H1 (cell line): ENCODE measurements at regions not wholly inside any gene's neighbourhood (a gene's known extent, or its start where the extent isn't known, plus 50 kb on each side); places are given as distances from the start of the nearest gene placed in this dataset.

Experiments used
- CTCF ChIA-PET: fragments of 300-600 bp; sonication (Branson Sonifier 250); formaldehyde crosslinking; loops from one replicate; lab custom pipeline; 2021; ENCODE audit not compliant: partially characterized antibody; lab: Charles Lee
- POLR2A ChIA-PET: fragments of 300-600 bp; sonication (Branson Sonifier 250); formaldehyde crosslinking; loops from one replicate; lab custom pipeline; 2021; ENCODE audit warnings: inconsistent platforms; ENCODE audit not compliant: partially characterized antibody; lab: Charles Lee
- DNase-seq, 2 experiments: peaks; one replicate each; pipeline versions ENCODE4 v3.0.0 to v3.0.0-alpha.2; 2010 to 2022; ENCODE audit warnings: low spot score in 2 of 2, low read depth in 1 of 2, mixed read lengths in 1 of 2
- FAIRE-seq: peaks from 2 replicates; lab custom pipeline; 2011; peaks lifted over from hg19 to GRCh38; lab: Jason Lieb, UNC
- H2AFZ ChIP-seq: 2 replicates; pipeline ENCODE4 v1.8.1; 2012; ENCODE audit warnings: low read length, inconsistent platforms
- H2AK5ac ChIP-seq: 2 replicates; pipeline ENCODE4 v1.6.1; 2013; ENCODE audit warnings: low read depth, low read length
- H2BK120ac ChIP-seq: replicated peaks from 2 replicates; pipeline ENCODE3; 2013; ENCODE audit warnings: low read depth, low read length, inconsistent platforms
- H2BK12ac ChIP-seq: 2 replicates; pipeline ENCODE4 v1.6.1; 2013; ENCODE audit warnings: low read depth, low read length
- H2BK15ac ChIP-seq: 2 replicates; pipeline ENCODE4 v1.6.1; 2013; ENCODE audit warnings: low read length
- H2BK20ac ChIP-seq: 2 replicates; pipeline ENCODE4 v1.6.1; 2013; ENCODE audit warnings: low read length
- H2BK5ac ChIP-seq: 2 replicates; pipeline ENCODE4 v1.6.1; 2013; ENCODE audit warnings: low read depth, low read length
- H3K14ac ChIP-seq: 2 replicates; pipeline ENCODE4 v1.6.1; 2013; ENCODE audit warnings: inconsistent platforms; ENCODE audit not compliant: insufficient read length
- H3K18ac ChIP-seq: 2 replicates; pipeline ENCODE4 v1.6.1; 2013; ENCODE audit warnings: low read length; ENCODE audit errors: extremely low read depth
- H3K23ac ChIP-seq: 2 replicates; pipeline ENCODE4 v1.6.1; 2013; ENCODE audit warnings: inconsistent platforms; ENCODE audit not compliant: insufficient read length
- H3K23me2 ChIP-seq: 2 replicates; pipeline ENCODE4 v1.6.1; 2013; ENCODE audit warnings: low read depth, low read length
- H3K27ac ChIP-seq: 2 replicates; pipeline ENCODE4 v1.6.1; 2011; ENCODE audit warnings: low read depth, low read length, inconsistent platforms
- H3K27me3 ChIP-seq, 4 experiments: replicated peaks in 1 of 4; 1 replicate in 1 of 4; 2 replicates in 3 of 4; pipeline versions ENCODE4 v1.6.1 to v1.8.1; 2011 to 2013; ENCODE audit warnings: low read length in 3 of 4, mild to moderate bottlenecking in 3 of 4, inconsistent platforms in 2 of 4, mixed read lengths in 2 of 4, moderate library complexity in 1 of 4; ENCODE audit not compliant: control insufficient read depth in 3 of 4, insufficient read depth in 3 of 4; ENCODE audit errors: extremely low read depth in 1 of 4
- H3K36me3 ChIP-seq, 4 experiments: 2 replicates each; pipeline versions ENCODE4 v1.6.1 to v1.8.1; 2011 to 2013; ENCODE audit warnings: mild to moderate bottlenecking in 4 of 4, low read length in 3 of 4, moderate library complexity in 2 of 4, control low read depth in 1 of 4, inconsistent platforms in 1 of 4; ENCODE audit not compliant: insufficient read depth in 4 of 4, control insufficient read depth in 2 of 4
- H3K4ac ChIP-seq: replicated peaks from 2 replicates; pipeline ENCODE3; 2013; ENCODE audit warnings: low read length, low read depth, mixed read lengths, inconsistent platforms; ENCODE audit not compliant: insufficient read length
- H3K4me1 ChIP-seq, 4 experiments: replicated peaks in 1 of 4; 1 replicate in 1 of 4; 2 replicates in 3 of 4; pipeline versions ENCODE4 v1.6.1 to v1.8.1; 2011 to 2013; ENCODE audit warnings: low read length in 3 of 4, inconsistent platforms in 2 of 4, mixed read lengths in 1 of 4; ENCODE audit not compliant: insufficient read depth in 4 of 4, control insufficient read depth in 3 of 4
- H3K4me2 ChIP-seq, 2 experiments: 2 replicates each; pipeline versions ENCODE4 v1.6.1 to v1.8.1; 2011 to 2013; ENCODE audit warnings: low read depth in 2 of 2, low read length in 2 of 2, control low read depth in 1 of 2, inconsistent platforms in 1 of 2, mild to moderate bottlenecking in 1 of 2; ENCODE audit not compliant: insufficient read depth in 1 of 2
- H3K4me3 ChIP-seq, 4 experiments: fragments of 200-600, 300-600 bp in 1 of 4; sonication (generic), shearing (Covaris generic), sonication (Bioruptor Twin) in 1 of 4; 2 replicates each; pipeline versions ENCODE4 v1.5.1 to v1.8.1; 2011 to 2016; ENCODE audit warnings: low read length in 4 of 4, low read depth in 3 of 4, control low read depth in 2 of 4, inconsistent platforms in 2 of 4, mild to moderate bottlenecking in 2 of 4, mixed read lengths in 1 of 4, moderate library complexity in 1 of 4; ENCODE audit not compliant: insufficient read depth in 2 of 4; ENCODE audit errors: extremely low read depth in 1 of 4
- H3K56ac ChIP-seq: replicated peaks from 2 replicates; pipeline ENCODE3; 2013; ENCODE audit warnings: low read depth, mild to moderate bottlenecking, mixed read lengths, low read length, inconsistent platforms; ENCODE audit not compliant: insufficient read length
- H3K79me1 ChIP-seq: 2 replicates; pipeline ENCODE4 v1.6.1; 2013; ENCODE audit warnings: low read depth, low read length, control low read depth
- H3K79me2 ChIP-seq, 2 experiments: 2 replicates each; pipeline versions ENCODE4 v1.6.1 to v1.8.1; 2012 to 2013; ENCODE audit warnings: low read length in 2 of 2, mild to moderate bottlenecking in 2 of 2, inconsistent platforms in 1 of 2; ENCODE audit not compliant: insufficient read depth in 2 of 2, control insufficient read depth in 1 of 2
- H3K9ac ChIP-seq, 4 experiments: replicated peaks in 1 of 4; 1 replicate in 1 of 4; 2 replicates in 3 of 4; pipeline versions ENCODE4 v1.6.1 to v1.8.1; 2011 to 2013; ENCODE audit warnings: low read depth in 3 of 4, low read length in 3 of 4, control low read depth in 2 of 4, mild to moderate bottlenecking in 2 of 4, moderate library complexity in 2 of 4, inconsistent platforms in 1 of 4; ENCODE audit errors: extremely low read depth in 1 of 4
- H3K9me3 ChIP-seq, 2 experiments: 2 replicates each; pipeline versions ENCODE4 v1.6.1 to v1.8.1; 2012 to 2013; ENCODE audit warnings: mild to moderate bottlenecking in 2 of 2, moderate library complexity in 2 of 2, control low read depth in 1 of 2, inconsistent platforms in 1 of 2, low read depth in 1 of 2, low read length in 1 of 2, mixed read lengths in 1 of 2; ENCODE audit not compliant: insufficient read depth in 2 of 2
- H4K20me1 ChIP-seq, 2 experiments: replicated peaks in 1 of 2; 2 replicates each; pipeline versions ENCODE3 to v1.8.1; 2011 to 2013; ENCODE audit warnings: inconsistent platforms in 2 of 2, low read length in 2 of 2, mild to moderate bottlenecking in 1 of 2; ENCODE audit not compliant: insufficient read depth in 2 of 2, control insufficient read depth in 1 of 2
- H4K5ac ChIP-seq: 2 replicates; pipeline ENCODE4 v1.6.1; 2013; ENCODE audit warnings: low read length, low read depth, mixed read lengths, inconsistent platforms; ENCODE audit not compliant: insufficient read length
- H4K8ac ChIP-seq: 2 replicates; pipeline ENCODE4 v1.8.0; 2013; ENCODE audit warnings: mild to moderate bottlenecking, moderate library complexity, low read length, inconsistent platforms; ENCODE audit not compliant: insufficient read depth; ENCODE audit errors: extremely low read depth
- H4K91ac ChIP-seq: replicated peaks from 2 replicates; pipeline ENCODE3; 2013; ENCODE audit warnings: low read length, mixed read lengths, inconsistent platforms; ENCODE audit not compliant: insufficient read length
- BACH1 ChIP-seq: IDR thresholded peaks from 2 replicates; pipeline ENCODE4 v1.6.1; 2012; ENCODE audit warnings: low read length, improper control_type of control experiment
- CHD1 ChIP-seq: IDR thresholded peaks from 2 replicates; pipeline ENCODE4 v1.6.1; 2012; ENCODE audit warnings: low read depth, low read length, improper control_type of control experiment
- CREB1 ChIP-seq: IDR thresholded peaks from 2 replicates; pipeline ENCODE4 v1.6.1; 2012; ENCODE audit warnings: inconsistent platforms
- GABPA ChIP-seq: IDR thresholded peaks from 2 replicates; pipeline ENCODE4 v1.6.1; 2011; ENCODE audit warnings: mild to moderate bottlenecking, low read length, moderate library complexity, borderline replicate concordance; ENCODE audit not compliant: insufficient read depth
- HDAC2 ChIP-seq, 2 experiments: fragments of 300-600 bp in 1 of 2; sonication (generic) in 1 of 2; IDR thresholded peaks; 2 replicates each; pipeline ENCODE4 v1.6.1; 2011 to 2012; ENCODE audit warnings: low read depth in 2 of 2, low read length in 2 of 2, mild to moderate bottlenecking in 2 of 2, moderate library complexity in 2 of 2, borderline replicate concordance in 1 of 2, inconsistent platforms in 1 of 2
- KDM1A ChIP-seq: fragments of 200-600, 300-600 bp; sonication (generic); IDR thresholded peaks from 2 replicates; pipeline ENCODE4 v1.7.1; 2016; ENCODE audit warnings: mild to moderate bottlenecking, low read length, borderline replicate concordance
- TEAD4 ChIP-seq: IDR thresholded peaks from 2 replicates; pipeline ENCODE4 v1.6.1; 2012; ENCODE audit warnings: low read depth, low read length, inconsistent platforms, mixed read lengths
- WGBS, 2 experiments: shearing (Covaris generic) in 1 of 2; methylation state at CpG; one replicate each; pipeline versions ENCODE4 v1.1.6 to v1.1.7; 2013 to 2015; ENCODE audit warnings: low lambda C conversion rate in 2 of 2, mixed read lengths in 2 of 2, inconsistent platforms in 1 of 2, low coverage in 1 of 2, missing lambda C conversion rate in 1 of 2; ENCODE audit not compliant: insufficient replicate concordance in 2 of 2, insufficient coverage in 1 of 2, insufficient read length in 1 of 2; ENCODE audit errors: extremely low coverage in 1 of 2, missing lambda C conversion rate in 1 of 2; 5-methylcytosine and 5-hydroxymethylcytosine counted together
- TF ChIP-seq, protein P1 (sequence below): IDR thresholded peaks from 2 replicates; pipeline ENCODE4 v1.6.1; 2012; ENCODE audit warnings: low read length, inconsistent platforms

DNA sequence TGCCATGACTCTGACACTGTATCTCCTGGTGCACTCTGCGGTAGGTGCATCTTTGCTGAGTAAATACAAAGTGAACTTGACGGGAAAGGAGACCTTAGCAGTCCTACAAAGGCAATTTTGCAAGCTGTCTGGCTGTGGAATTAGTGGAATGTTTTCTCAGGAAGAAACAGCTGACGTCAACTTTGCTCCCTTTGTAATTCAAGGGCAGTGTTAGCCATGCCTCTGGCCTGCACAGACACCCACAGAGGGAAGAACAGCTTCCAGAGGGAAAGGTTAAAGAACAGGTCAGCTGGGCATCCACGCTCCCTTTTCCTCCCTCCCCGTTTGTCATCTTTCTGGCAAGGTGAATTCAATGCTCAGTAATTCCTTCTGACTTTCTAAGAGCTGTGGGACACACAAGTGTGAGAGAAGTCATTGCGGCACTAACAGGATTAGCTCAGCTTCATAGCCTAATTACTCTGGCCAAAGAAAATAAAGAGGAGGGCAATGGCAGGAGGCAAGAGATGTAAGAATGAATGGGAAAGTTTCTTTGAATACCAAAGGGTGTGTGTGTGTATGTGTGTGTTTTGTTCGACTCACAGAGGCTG, 476.9 kb upstream of the GOT2 start:
- H3K9ac ChIP-seq: no peak overlapping the region
- no peak overlapping the region; a peak in 1 of 8 replicates for H3K4me3 ChIP-seq
- no peak overlapping the region for H4K8ac ChIP-seq
- CTCF ChIA-PET: interaction anchor here (1.4 kb wide), 1 partner anchor 11 kb away, joined by 4 read pairs; no protein-coding TSS in a partner anchor
- H4K5ac ChIP-seq: no peak overlapping the region
- H3K4me1 ChIP-seq: peaks cover 0 to 11% (median 6%) of the 10 kb centered on the region in 4 experiments; a peak in 5 of 7 replicates
- peak in 1 of 2 experiments; percentile 51 for DNase-seq
- no peak overlapping the region for H3K23ac ChIP-seq
- H3K23me2 ChIP-seq: no peaks in the 10 kb centered on the region
- TF ChIP-seq, protein P1, sequence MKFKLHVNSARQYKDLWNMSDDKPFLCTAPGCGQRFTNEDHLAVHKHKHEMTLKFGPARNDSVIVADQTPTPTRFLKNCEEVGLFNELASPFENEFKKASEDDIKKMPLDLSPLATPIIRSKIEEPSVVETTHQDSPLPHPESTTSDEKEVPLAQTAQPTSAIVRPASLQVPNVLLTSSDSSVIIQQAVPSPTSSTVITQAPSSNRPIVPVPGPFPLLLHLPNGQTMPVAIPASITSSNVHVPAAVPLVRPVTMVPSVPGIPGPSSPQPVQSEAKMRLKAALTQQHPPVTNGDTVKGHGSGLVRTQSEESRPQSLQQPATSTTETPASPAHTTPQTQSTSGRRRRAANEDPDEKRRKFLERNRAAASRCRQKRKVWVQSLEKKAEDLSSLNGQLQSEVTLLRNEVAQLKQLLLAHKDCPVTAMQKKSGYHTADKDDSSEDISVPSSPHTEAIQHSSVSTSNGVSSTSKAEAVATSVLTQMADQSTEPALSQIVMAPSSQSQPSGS: 0 out of 2 replicates have a peak, but pooled peaks have one; percentile 71
- TF ChIP-seq KDM1A: no peak
- TF ChIP-seq CHD1: no peak
- 0 out of 2 replicates have a peak, but pooled peaks have one; percentile 23 for TF ChIP-seq BACH1
- peak; percentile 47; the same call in 1 of the 2 replicates for TF ChIP-seq TEAD4
- TF ChIP-seq HDAC2 (IDR thresholded peaks at IDR 0.05; ENCODE audit: borderline replicate concordance in 1 of 2, low read depth in 2 of 2, low read length in 2 of 2): peak in 1 of 2 experiments; percentile 14; a peak in 1 of 4 replicates
- TF ChIP-seq CREB1: peak; percentile 54; the same call in 1 of the 2 replicates
- TF ChIP-seq GABPA: no peak
- no peaks in the 10 kb centered on the region for H3K27me3 ChIP-seq
- peak; percentile 91 for FAIRE-seq
- no peak overlapping the region for H3K4ac ChIP-seq
- H3K56ac ChIP-seq: no peak overlapping the region
- H4K20me1 ChIP-seq: no peaks in the 10 kb centered on the region
- WGBS, 2 experiments: 38% methylated on average over 7 of the region's 7 CpGs; no CpG with 5 or more reads in 1 of the 2 experiments
- H2AK5ac ChIP-seq: no peak overlapping the region
- peak overlapping the region; percentile 1; the same call in 1 of the 2 replicates for H3K18ac ChIP-seq
- H3K9me3 ChIP-seq: no peaks in the 10 kb centered on the region
- POLR2A ChIA-PET: no interaction called here
- peak overlapping the region; percentile 41; the same call in 1 of the 2 replicates for H2BK12ac ChIP-seq
- H2AFZ ChIP-seq: peak overlapping the region; percentile 29
- H2BK15ac ChIP-seq: no peak overlapping the region
- no peak overlapping the region for H3K27ac ChIP-seq
- H3K4me2 ChIP-seq: peak overlapping the region; percentile 23 to 67
- H3K79me1 ChIP-seq: no peaks in the 10 kb centered on the region
- no peak overlapping the region for H3K14ac ChIP-seq
- H2BK5ac ChIP-seq: 0 out of 2 replicates have a peak overlapping the region, but pooled peaks have one; percentile 46
- H4K91ac ChIP-seq: no peak overlapping the region
- no peaks in the 10 kb centered on the region for H3K79me2 ChIP-seq
- no peaks in the 10 kb centered on the region for H3K36me3 ChIP-seq
- H2BK20ac ChIP-seq: no peak overlapping the region; the same call in 1 of the 2 replicates
- no peak overlapping the region for H2BK120ac ChIP-seq
